ENCODE measurements at regions not wholly inside any gene's neighbourhood (a gene's known extent, or its start where the extent isn't known, plus 50 kb on each side); places are given as distances from the start of the nearest gene placed in this dataset.

GRCh38 chr13:64377606-64378005 is 2852.5 kb downstream of the PCDH9 start:
- TF ChIP-seq STAT1 (IDR thresholded peaks at IDR 0.05; ENCODE audit: unreplicated experiment) (no peak), POLR2AphosphoS5 (IDR thresholded peaks at IDR 0.05; ENCODE audit: low read depth) (no peak), CTCF (conservative IDR thresholded peaks at IDR 0.05; ENCODE audit: low read depth in 2 of 2) (no peak), REST (IDR thresholded peaks at IDR 0.05; ENCODE audit: unreplicated experiment) (no peak), NANOG (IDR thresholded peaks at IDR 0.05; ENCODE audit: borderline replicate concordance) (no peak), EZH2phosphoT487 (IDR thresholded peaks at IDR 0.05; ENCODE audit: unreplicated experiment) (no peak), EZH2 (IDR thresholded peaks at IDR 0.05; ENCODE audit: low read depth, unreplicated experiment) (no peak), CREB1 (CRISPR knock-in tag; IDR thresholded peaks at IDR 0.05; ENCODE audit: low read depth) (no peak), JUNB (IDR thresholded peaks at IDR 0.05; ENCODE audit: unreplicated experiment) (no peak), ETS1 (IDR thresholded peaks at IDR 0.05) (no peak), ZNF462 (CRISPR knock-in tag; IDR thresholded peaks at IDR 0.05) (no peak), ZNF331 (CRISPR knock-in tag; IDR thresholded peaks at IDR 0.05; ENCODE audit: low read depth) (no peak)

Data from GM23338 (cell line).